HCT116 (cell line): ENCODE measurements at regions not wholly inside any gene's neighbourhood (a gene's known extent, or its start where the extent isn't known, plus 50 kb on each side); places are given as distances from the start of the nearest gene placed in this dataset.

ENCODE experiments used
- CTCF ChIP-seq, 3 experiments: fragments of 200-600 bp in 1 of 3; sonication (generic) in 1 of 3; IDR thresholded peaks in 2 of 3; conservative IDR thresholded peaks in 1 of 3; 2 replicates each; pipeline ENCODE4 v1.5.1; 2012 to 2017; ENCODE audit warnings: low read depth in 2 of 3, low read length in 2 of 3, antibody characterized with exemption in 1 of 3, borderline replicate concordance in 1 of 3, control low read depth in 1 of 3, mild to moderate bottlenecking in 1 of 3, mixed read lengths in 1 of 3, mixed run types in 1 of 3, moderate library complexity in 1 of 3; ENCODE audit not compliant: insufficient read depth in 1 of 3
- EZH2 ChIP-seq: fragments of 200-600 bp; sonication (generic); IDR thresholded peaks from 2 replicates; pipeline ENCODE4 v1.6.1; 2017; ENCODE audit warnings: antibody characterized with exemption, mixed run types
- POLR2A ChIP-seq: IDR thresholded peaks from 2 replicates; pipeline ENCODE4 v1.7.0; 2011; ENCODE audit warnings: borderline replicate concordance; ENCODE audit not compliant: insufficient read depth, insufficient read length; ENCODE audit errors: extremely low read depth
- RAD21 ChIP-seq: IDR thresholded peaks from 2 replicates; pipeline ENCODE4 v1.6.1; 2012; ENCODE audit warnings: low read depth, mild to moderate bottlenecking
- ZBTB33 ChIP-seq: IDR thresholded peaks from 2 replicates; pipeline ENCODE4 v1.6.1; 2011; ENCODE audit warnings: mild to moderate bottlenecking, low read length, moderate library complexity; ENCODE audit not compliant: insufficient replicate concordance; ENCODE audit errors: extremely low read depth
- ZNF274 ChIP-seq: fragments of 200-500 bp; sonication (Bioruptor generic); IDR thresholded peaks from 2 replicates; pipeline ENCODE4 v1.6.1; 2014; ENCODE audit warnings: mild to moderate bottlenecking, low read depth, low read length, inconsistent platforms

GRCh38 chr4:185987961-185988627 lies 80.9 kb upstream of the TLR3 start:
- TF ChIP-seq CTCF (IDR thresholded peaks at IDR 0.05 in 2 of 3, conservative IDR thresholded peaks at IDR 0.05 in 1 of 3; ENCODE audit: borderline replicate concordance in 1 of 3, insufficient read depth in 1 of 3, low read depth in 2 of 3, low read length in 2 of 3) = no peak
- no peak for TF ChIP-seq RAD21
- no peak for TF ChIP-seq POLR2A
- no peak for TF ChIP-seq ZNF274
- no peak for TF ChIP-seq EZH2
- TF ChIP-seq ZBTB33 = no peak
